SK-N-SH (cell line): ENCODE measurements at regions not wholly inside any gene's neighbourhood (a gene's known extent, or its start where the extent isn't known, plus 50 kb on each side); places are given as distances from the start of the nearest gene placed in this dataset.
"Not testable (repeated sequence)": the region's sequence is repeated elsewhere in the genome, so short reads cannot be mapped to it uniquely, and the experiment has no call there.

ENCODE experiments used
- CTCF ChIA-PET: fragments of 300-600, 350-600 bp; formaldehyde crosslinking; extraction: SDS; loops from one replicate; lab custom pipeline; 2021; lab: Yijun Ruan, JAX
- POLR2A ChIA-PET: fragments of 350-600 bp; sonication (Branson Sonifier 250); formaldehyde crosslinking; extraction: SDS; loops from one replicate; lab custom pipeline; 2020; ENCODE audit warnings: antibody characterized with exemption, inconsistent platforms; lab: Yijun Ruan, JAX
- DNase-seq: peaks from one replicate; pipeline ENCODE4 v3.0.0; 2012
- H2AFZ ChIP-seq: fragments of 200-600 bp; sonication (generic); 2 replicates; pipeline ENCODE4 v1.8.1; 2016; ENCODE audit warnings: antibody characterized with exemption, mild to moderate bottlenecking, low read depth
- H3F3A ChIP-seq: fragments of 200-600 bp; sonication (generic); replicated peaks from 2 replicates; pipeline ENCODE3; 2016; ENCODE audit warnings: antibody characterized with exemption, mild to moderate bottlenecking; ENCODE audit not compliant: insufficient read depth
- H3K27ac ChIP-seq, 2 experiments: fragments of 200-500 bp in 1 of 2; fragments of 200-600 bp in 1 of 2; sonication (Bioruptor generic) in 1 of 2; sonication (generic), shearing (Covaris generic) in 1 of 2; 2 replicates each; pipeline versions ENCODE4 v1.5.1 to v1.6.1; 2014 to 2016; ENCODE audit warnings: low read depth in 2 of 2, inconsistent platforms in 1 of 2, low read length in 1 of 2, mild to moderate bottlenecking in 1 of 2, mixed read lengths in 1 of 2
- H3K27me3 ChIP-seq: fragments of 200-600 bp; sonication (generic), shearing (Covaris generic); 2 replicates; pipeline ENCODE4 v1.6.1; 2016; ENCODE audit warnings: mixed run types; ENCODE audit not compliant: insufficient read depth
- H3K36me3 ChIP-seq, 2 experiments: fragments of 200-500 bp in 1 of 2; fragments of 200-600 bp in 1 of 2; sonication (Bioruptor generic) in 1 of 2; sonication (generic) in 1 of 2; replicated peaks in 1 of 2; 2 replicates each; pipeline versions ENCODE3 to v1.5.1; 2014 to 2016; ENCODE audit warnings: low read length in 1 of 2, mild to moderate bottlenecking in 1 of 2; ENCODE audit not compliant: insufficient read depth in 2 of 2, control insufficient read depth in 1 of 2
- H3K4me1 ChIP-seq, 2 experiments: fragments of 200-500 bp in 1 of 2; fragments of 200-600 bp in 1 of 2; sonication (Bioruptor generic) in 1 of 2; sonication (generic), shearing (Covaris generic) in 1 of 2; 2 replicates each; pipeline versions ENCODE4 v1.5.1 to v1.6.1; 2014 to 2016; ENCODE audit warnings: low read depth in 1 of 2, low read length in 1 of 2, mixed run types in 1 of 2; ENCODE audit not compliant: insufficient read depth in 2 of 2, control insufficient read depth in 1 of 2
- H3K4me2 ChIP-seq: fragments of 200-600 bp; sonication (generic), shearing (Covaris generic); 2 replicates; pipeline ENCODE4 v1.6.1; 2017; ENCODE audit warnings: mixed run types
- H3K4me3 ChIP-seq, 2 experiments: fragments of 200-500 bp in 1 of 2; fragments of 200-600 bp in 1 of 2; sonication (Bioruptor generic) in 1 of 2; sonication (generic), shearing (Covaris generic) in 1 of 2; 2 replicates each; pipeline versions ENCODE4 v1.5.1 to v1.8.1; 2014 to 2016; ENCODE audit warnings: low read depth in 2 of 2, inconsistent platforms in 1 of 2, low read length in 1 of 2, mild to moderate bottlenecking in 1 of 2, mixed read lengths in 1 of 2, moderate library complexity in 1 of 2
- H3K79me2 ChIP-seq: fragments of 200-600 bp; sonication (generic); 2 replicates; pipeline ENCODE4 v1.8.1; 2017; ENCODE audit warnings: mild to moderate bottlenecking; ENCODE audit not compliant: insufficient read depth
- H3K9ac ChIP-seq: fragments of 200-600 bp; sonication (generic); 2 replicates; pipeline ENCODE4 v1.6.1; 2017; ENCODE audit warnings: mixed run types
- H3K9me2 ChIP-seq: fragments of 200-600 bp; sonication (generic); 2 replicates; pipeline ENCODE4 v1.6.1; 2017; ENCODE audit warnings: mixed run types
- H3K9me3 ChIP-seq: fragments of 200-600 bp; sonication (generic); 2 replicates; pipeline ENCODE4 v1.6.1; 2017; ENCODE audit warnings: mixed run types, mild to moderate bottlenecking, moderate library complexity
- H4K20me1 ChIP-seq: fragments of 200-600 bp; sonication (generic); 2 replicates; pipeline ENCODE4 v1.6.1; 2017; ENCODE audit warnings: mild to moderate bottlenecking, mixed run types; ENCODE audit not compliant: insufficient read depth
- CHD2 ChIP-seq: fragments of 150-350 bp; IDR thresholded peaks from 2 replicates; pipeline ENCODE4 v1.6.1; 2018; ENCODE audit warnings: low read length; ENCODE audit not compliant: partially characterized antibody
- ELF1 ChIP-seq: IDR thresholded peaks from 2 replicates; pipeline ENCODE4 v1.4.0; 2012
- EP300 ChIP-seq, 2 experiments: IDR thresholded peaks; 2 replicates each; pipeline versions ENCODE4 v1.4.0 to v1.6.1; 2012; ENCODE audit warnings: borderline replicate concordance in 1 of 2, low read depth in 1 of 2, low read length in 1 of 2
- EZH2phosphoT487 ChIP-seq: fragments of 200-600 bp; sonication (generic); IDR thresholded peaks from 2 replicates; pipeline ENCODE4 v1.6.1; 2017; ENCODE audit warnings: low read depth, mixed run types, mild to moderate bottlenecking, antibody characterized with exemption, moderate library complexity, borderline replicate concordance
- FOSL2 ChIP-seq: IDR thresholded peaks from 2 replicates; pipeline ENCODE4 v1.4.0; 2012; ENCODE audit warnings: low read depth, mild to moderate bottlenecking, moderate library complexity, borderline replicate concordance
- FOXM1 ChIP-seq: IDR thresholded peaks from 2 replicates; pipeline ENCODE4 v1.4.0; 2012; ENCODE audit warnings: low read depth, mild to moderate bottlenecking
- GABPA ChIP-seq: IDR thresholded peaks from 2 replicates; pipeline ENCODE4 v1.4.0; 2012; ENCODE audit warnings: low read depth, mild to moderate bottlenecking
- JUND ChIP-seq: IDR thresholded peaks from 2 replicates; pipeline ENCODE4 v1.4.0; 2012
- MEF2A ChIP-seq: IDR thresholded peaks from 2 replicates; pipeline ENCODE4 v1.4.0; 2012; ENCODE audit warnings: low read depth, borderline replicate concordance
- MXI1 ChIP-seq: IDR thresholded peaks from 2 replicates; pipeline ENCODE4 v1.6.1; 2012; ENCODE audit warnings: mild to moderate bottlenecking, low read depth, low read length, improper control_type of control experiment
- NFIC ChIP-seq: IDR thresholded peaks from 2 replicates; pipeline ENCODE4 v1.4.0; 2012; ENCODE audit warnings: borderline replicate concordance
- NRF1 ChIP-seq: IDR thresholded peaks from 2 replicates; pipeline ENCODE4 v1.6.1; 2012; ENCODE audit warnings: low read depth, mild to moderate bottlenecking, low read length
- SMC3 ChIP-seq: IDR thresholded peaks from 2 replicates; pipeline ENCODE4 v1.6.1; 2012; ENCODE audit warnings: low read depth, low read length, improper control_type of control experiment
- TCF12 ChIP-seq: IDR thresholded peaks from 2 replicates; pipeline ENCODE4 v1.4.0; 2012
- TEAD4 ChIP-seq: IDR thresholded peaks from 2 replicates; pipeline ENCODE4 v1.4.0; 2012; ENCODE audit warnings: mild to moderate bottlenecking, borderline replicate concordance; ENCODE audit not compliant: insufficient read depth
- YY1 ChIP-seq: IDR thresholded peaks from 2 replicates; pipeline ENCODE4 v1.4.0; 2012; ENCODE audit warnings: low read depth, mild to moderate bottlenecking
- WGBS: methylation state at CpG from one replicate; pipeline ENCODE4 v1.1.6; 2017; ENCODE audit warnings: low lambda C conversion rate; 5-methylcytosine and 5-hydroxymethylcytosine counted together
- TF ChIP-seq, protein P1 (sequence below): IDR thresholded peaks from 2 replicates; pipeline ENCODE4 v1.4.0; 2012; ENCODE audit warnings: low read depth
- TF ChIP-seq, protein P2 (sequence below): fragments of 150-350 bp; IDR thresholded peaks from 2 replicates; pipeline ENCODE4 v1.6.1; 2016; ENCODE audit warnings: mild to moderate bottlenecking, low read depth, low read length
- TF ChIP-seq, protein P3 (sequence below): fragments of 200-600 bp; sonication (generic); IDR thresholded peaks from 2 replicates; pipeline ENCODE4 v1.6.1; 2017; ENCODE audit warnings: antibody characterized with exemption, mild to moderate bottlenecking, moderate library complexity
- TF ChIP-seq, protein P4 (sequence below): IDR thresholded peaks from 2 replicates; pipeline ENCODE4 v1.6.1; 2012; ENCODE audit warnings: mild to moderate bottlenecking, low read depth, low read length, moderate library complexity

DNA sequence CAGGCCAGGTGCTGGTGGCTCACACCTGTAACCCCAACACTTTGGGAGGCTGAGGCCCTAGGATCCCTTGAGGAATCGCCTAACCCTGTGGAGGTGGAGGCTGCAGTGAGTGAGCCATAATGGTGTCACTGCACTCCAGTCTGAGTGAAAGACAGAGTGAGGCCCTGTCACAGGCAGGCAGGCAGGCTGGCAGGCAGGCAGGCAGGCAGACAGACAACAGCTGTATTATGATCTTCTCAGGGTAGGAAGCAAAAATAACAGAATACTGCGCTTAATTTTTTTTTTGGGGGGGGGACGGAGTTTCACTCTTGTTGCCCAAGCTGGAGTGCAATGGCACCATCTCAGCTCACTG lies 3901.6 kb upstream of the OR11H1 start:
- no peak overlapping the region for H2AFZ ChIP-seq
- no peaks in the 10 kb centered on the region for H3K27me3 ChIP-seq
- H3K4me3 ChIP-seq, result no peak overlapping the region
- no peaks in the 10 kb centered on the region for H3K4me1 ChIP-seq
- H3F3A ChIP-seq, result no peaks in the 10 kb centered on the region
- TF ChIP-seq NFIC, result no peak
- TF ChIP-seq EP300 (IDR thresholded peaks at IDR 0.05; ENCODE audit: borderline replicate concordance in 1 of 2, low read depth in 1 of 2, low read length in 1 of 2), result no peak
- TF ChIP-seq MEF2A, result no peak
- TF ChIP-seq MXI1, result no peak
- TF ChIP-seq, protein P1, sequence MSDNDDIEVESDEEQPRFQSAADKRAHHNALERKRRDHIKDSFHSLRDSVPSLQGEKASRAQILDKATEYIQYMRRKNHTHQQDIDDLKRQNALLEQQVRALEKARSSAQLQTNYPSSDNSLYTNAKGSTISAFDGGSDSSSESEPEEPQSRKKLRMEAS, result no peak
- no peak for TF ChIP-seq JUND
- TF ChIP-seq ELF1, result no peak
- TF ChIP-seq, protein P2, sequence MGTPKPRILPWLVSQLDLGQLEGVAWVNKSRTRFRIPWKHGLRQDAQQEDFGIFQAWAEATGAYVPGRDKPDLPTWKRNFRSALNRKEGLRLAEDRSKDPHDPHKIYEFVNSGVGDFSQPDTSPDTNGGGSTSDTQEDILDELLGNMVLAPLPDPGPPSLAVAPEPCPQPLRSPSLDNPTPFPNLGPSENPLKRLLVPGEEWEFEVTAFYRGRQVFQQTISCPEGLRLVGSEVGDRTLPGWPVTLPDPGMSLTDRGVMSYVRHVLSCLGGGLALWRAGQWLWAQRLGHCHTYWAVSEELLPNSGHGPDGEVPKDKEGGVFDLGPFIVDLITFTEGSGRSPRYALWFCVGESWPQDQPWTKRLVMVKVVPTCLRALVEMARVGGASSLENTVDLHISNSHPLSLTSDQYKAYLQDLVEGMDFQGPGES, result no peak
- TF ChIP-seq FOSL2, result no peak
- TF ChIP-seq GABPA, result no peak
- TF ChIP-seq CHD2, result no peak
- no peak for TF ChIP-seq NRF1
- no peak for TF ChIP-seq FOXM1
- TF ChIP-seq, protein P3, sequence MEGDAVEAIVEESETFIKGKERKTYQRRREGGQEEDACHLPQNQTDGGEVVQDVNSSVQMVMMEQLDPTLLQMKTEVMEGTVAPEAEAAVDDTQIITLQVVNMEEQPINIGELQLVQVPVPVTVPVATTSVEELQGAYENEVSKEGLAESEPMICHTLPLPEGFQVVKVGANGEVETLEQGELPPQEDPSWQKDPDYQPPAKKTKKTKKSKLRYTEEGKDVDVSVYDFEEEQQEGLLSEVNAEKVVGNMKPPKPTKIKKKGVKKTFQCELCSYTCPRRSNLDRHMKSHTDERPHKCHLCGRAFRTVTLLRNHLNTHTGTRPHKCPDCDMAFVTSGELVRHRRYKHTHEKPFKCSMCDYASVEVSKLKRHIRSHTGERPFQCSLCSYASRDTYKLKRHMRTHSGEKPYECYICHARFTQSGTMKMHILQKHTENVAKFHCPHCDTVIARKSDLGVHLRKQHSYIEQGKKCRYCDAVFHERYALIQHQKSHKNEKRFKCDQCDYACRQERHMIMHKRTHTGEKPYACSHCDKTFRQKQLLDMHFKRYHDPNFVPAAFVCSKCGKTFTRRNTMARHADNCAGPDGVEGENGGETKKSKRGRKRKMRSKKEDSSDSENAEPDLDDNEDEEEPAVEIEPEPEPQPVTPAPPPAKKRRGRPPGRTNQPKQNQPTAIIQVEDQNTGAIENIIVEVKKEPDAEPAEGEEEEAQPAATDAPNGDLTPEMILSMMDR, result no peak
- TF ChIP-seq TEAD4, result no peak
- TF ChIP-seq TCF12, result no peak
- no peak for TF ChIP-seq YY1
- no peak for TF ChIP-seq EZH2phosphoT487
- TF ChIP-seq, protein P4, sequence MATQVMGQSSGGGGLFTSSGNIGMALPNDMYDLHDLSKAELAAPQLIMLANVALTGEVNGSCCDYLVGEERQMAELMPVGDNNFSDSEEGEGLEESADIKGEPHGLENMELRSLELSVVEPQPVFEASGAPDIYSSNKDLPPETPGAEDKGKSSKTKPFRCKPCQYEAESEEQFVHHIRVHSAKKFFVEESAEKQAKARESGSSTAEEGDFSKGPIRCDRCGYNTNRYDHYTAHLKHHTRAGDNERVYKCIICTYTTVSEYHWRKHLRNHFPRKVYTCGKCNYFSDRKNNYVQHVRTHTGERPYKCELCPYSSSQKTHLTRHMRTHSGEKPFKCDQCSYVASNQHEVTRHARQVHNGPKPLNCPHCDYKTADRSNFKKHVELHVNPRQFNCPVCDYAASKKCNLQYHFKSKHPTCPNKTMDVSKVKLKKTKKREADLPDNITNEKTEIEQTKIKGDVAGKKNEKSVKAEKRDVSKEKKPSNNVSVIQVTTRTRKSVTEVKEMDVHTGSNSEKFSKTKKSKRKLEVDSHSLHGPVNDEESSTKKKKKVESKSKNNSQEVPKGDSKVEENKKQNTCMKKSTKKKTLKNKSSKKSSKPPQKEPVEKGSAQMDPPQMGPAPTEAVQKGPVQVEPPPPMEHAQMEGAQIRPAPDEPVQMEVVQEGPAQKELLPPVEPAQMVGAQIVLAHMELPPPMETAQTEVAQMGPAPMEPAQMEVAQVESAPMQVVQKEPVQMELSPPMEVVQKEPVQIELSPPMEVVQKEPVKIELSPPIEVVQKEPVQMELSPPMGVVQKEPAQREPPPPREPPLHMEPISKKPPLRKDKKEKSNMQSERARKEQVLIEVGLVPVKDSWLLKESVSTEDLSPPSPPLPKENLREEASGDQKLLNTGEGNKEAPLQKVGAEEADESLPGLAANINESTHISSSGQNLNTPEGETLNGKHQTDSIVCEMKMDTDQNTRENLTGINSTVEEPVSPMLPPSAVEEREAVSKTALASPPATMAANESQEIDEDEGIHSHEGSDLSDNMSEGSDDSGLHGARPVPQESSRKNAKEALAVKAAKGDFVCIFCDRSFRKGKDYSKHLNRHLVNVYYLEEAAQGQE, result no peak
- TF ChIP-seq SMC3, result no peak
- no peaks in the 10 kb centered on the region for H3K79me2 ChIP-seq
- no peak overlapping the region for H3K9ac ChIP-seq
- H3K36me3 ChIP-seq, result no peaks in the 10 kb centered on the region
- no peaks in the 10 kb centered on the region for H3K9me2 ChIP-seq
- H4K20me1 ChIP-seq, result no peaks in the 10 kb centered on the region
- ChIA-PET CTCF (no interaction called here), POLR2A (no interaction called here)
- H3K9me3 ChIP-seq, result peaks cover 11% of the 10 kb centered on the region
- no peak overlapping the region for H3K4me2 ChIP-seq
- no peak for DNase-seq
- H3K27ac ChIP-seq, result no peak overlapping the region
- 5% methylated on average over 3 of the region's 3 CpGs for WGBS

DNA sequence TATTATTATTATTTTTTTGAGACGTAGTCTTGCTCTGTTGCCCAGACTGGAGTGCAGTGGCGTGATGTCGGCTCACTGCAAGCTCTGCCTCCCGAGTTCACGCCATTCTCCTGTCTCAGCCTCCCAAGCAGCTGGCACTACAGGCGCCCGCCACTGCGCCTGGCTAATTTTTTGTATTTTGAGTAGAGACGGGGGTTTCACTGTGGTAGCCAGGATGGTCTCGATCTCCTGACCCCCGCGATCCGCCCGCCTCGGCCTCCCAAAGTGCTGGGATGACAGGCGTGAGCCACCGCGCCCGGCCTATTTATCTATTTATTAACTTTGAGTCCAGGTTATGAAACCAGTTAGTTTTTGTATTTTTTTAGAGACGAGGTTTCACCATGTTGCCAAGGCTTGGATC lies 3901.0 kb upstream of the OR11H1 start:
- H3K27ac ChIP-seq, H3K27me3 ChIP-seq, H3K4me2 ChIP-seq, POLR2A ChIA-PET, H3K4me3 ChIP-seq, CTCF ChIA-PET, H3K79me2 ChIP-seq, H3K4me1 ChIP-seq, H3F3A ChIP-seq, DNase-seq, H2AFZ ChIP-seq, H3K9me2 ChIP-seq, H4K20me1 ChIP-seq, H3K36me3 ChIP-seq, H3K9ac ChIP-seq: not testable (repeated sequence)
- WGBS, result 53% methylated on average over 20 of the region's 20 CpGs
- H3K9me3 ChIP-seq, result peaks cover 11% of the 10 kb centered on the region
